Astrocyte (in vitro differentiated cells and primary cell): ENCODE measurements at regions not wholly inside any gene's neighbourhood (a gene's known extent, or its start where the extent isn't known, plus 50 kb on each side); places are given as distances from the start of the nearest gene placed in this dataset.

ENCODE experiments used
- EZH2 ChIP-seq: IDR thresholded peaks from 2 replicates; pipeline ENCODE4 v1.6.1; 2012; ENCODE audit warnings: mild to moderate bottlenecking, low read length, inconsistent platforms; ENCODE audit not compliant: insufficient read depth
- TF ChIP-seq, protein P1 (sequence below): IDR thresholded peaks from 2 replicates; pipeline ENCODE4 v1.5.1; 2011; ENCODE audit warnings: low read depth, mild to moderate bottlenecking, inconsistent platforms, low read length, moderate library complexity; ENCODE audit not compliant: insufficient read depth

DNA sequence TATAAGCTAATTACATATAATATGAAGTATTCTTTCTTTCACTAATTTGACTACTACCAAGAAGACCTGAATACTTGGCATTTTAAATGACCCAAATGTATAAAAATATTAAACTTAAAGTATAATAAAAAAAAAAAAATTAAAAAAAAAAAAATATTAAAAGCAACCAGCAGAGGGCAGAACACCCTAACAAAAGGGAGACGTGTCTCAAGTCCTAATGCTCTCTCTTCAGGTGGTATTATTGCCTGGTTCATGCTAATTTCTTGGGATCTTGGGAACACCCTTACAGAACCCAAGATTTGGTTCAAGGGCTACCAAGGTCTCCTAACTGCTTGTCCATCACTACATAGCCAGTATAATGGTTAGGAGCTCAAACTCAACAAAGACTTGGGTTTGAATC is 754.8 kb downstream of the RAB28 start:
- no peak for TF ChIP-seq EZH2
- TF ChIP-seq, protein P1, sequence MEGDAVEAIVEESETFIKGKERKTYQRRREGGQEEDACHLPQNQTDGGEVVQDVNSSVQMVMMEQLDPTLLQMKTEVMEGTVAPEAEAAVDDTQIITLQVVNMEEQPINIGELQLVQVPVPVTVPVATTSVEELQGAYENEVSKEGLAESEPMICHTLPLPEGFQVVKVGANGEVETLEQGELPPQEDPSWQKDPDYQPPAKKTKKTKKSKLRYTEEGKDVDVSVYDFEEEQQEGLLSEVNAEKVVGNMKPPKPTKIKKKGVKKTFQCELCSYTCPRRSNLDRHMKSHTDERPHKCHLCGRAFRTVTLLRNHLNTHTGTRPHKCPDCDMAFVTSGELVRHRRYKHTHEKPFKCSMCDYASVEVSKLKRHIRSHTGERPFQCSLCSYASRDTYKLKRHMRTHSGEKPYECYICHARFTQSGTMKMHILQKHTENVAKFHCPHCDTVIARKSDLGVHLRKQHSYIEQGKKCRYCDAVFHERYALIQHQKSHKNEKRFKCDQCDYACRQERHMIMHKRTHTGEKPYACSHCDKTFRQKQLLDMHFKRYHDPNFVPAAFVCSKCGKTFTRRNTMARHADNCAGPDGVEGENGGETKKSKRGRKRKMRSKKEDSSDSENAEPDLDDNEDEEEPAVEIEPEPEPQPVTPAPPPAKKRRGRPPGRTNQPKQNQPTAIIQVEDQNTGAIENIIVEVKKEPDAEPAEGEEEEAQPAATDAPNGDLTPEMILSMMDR, result peak; percentile 24
